Trophoblast cell (in vitro differentiated cells and primary cell): ENCODE measurements at regions not wholly inside any gene's neighbourhood (a gene's known extent, or its start where the extent isn't known, plus 50 kb on each side); places are given as distances from the start of the nearest gene placed in this dataset.
"Not testable (repeated sequence)": the region's sequence is repeated elsewhere in the genome, so short reads cannot be mapped to it uniquely, and the experiment has no call there.

Experiments used
- DNase-seq, 2 donors: peaks; one replicate each; pipeline ENCODE4 v3.0.0-alpha.2; 2016
- H2AFZ ChIP-seq: 2 replicates; pipeline ENCODE4 v1.6.1; 2013; ENCODE audit warnings: low read length, moderate library complexity, mild to moderate bottlenecking; ENCODE audit not compliant: insufficient read depth, poor library complexity
- H2AK5ac ChIP-seq: 2 replicates; pipeline ENCODE4 v1.6.1; 2013; ENCODE audit warnings: mild to moderate bottlenecking, low read length
- H2BK120ac ChIP-seq: 2 replicates; pipeline ENCODE4 v1.6.1; 2013; ENCODE audit warnings: low read length, mild to moderate bottlenecking, moderate library complexity; ENCODE audit not compliant: insufficient read depth, poor library complexity
- H2BK12ac ChIP-seq: 2 replicates; pipeline ENCODE4 v1.6.1; 2013; ENCODE audit warnings: mild to moderate bottlenecking, low read length, moderate library complexity
- H2BK5ac ChIP-seq: 2 replicates; pipeline ENCODE4 v1.6.1; 2013; ENCODE audit warnings: low read length, low read depth, moderate library complexity, mild to moderate bottlenecking; ENCODE audit not compliant: poor library complexity
- H3K14ac ChIP-seq: 2 replicates; pipeline ENCODE4 v1.6.1; 2013; ENCODE audit warnings: mild to moderate bottlenecking, low read length
- H3K18ac ChIP-seq: 2 replicates; pipeline ENCODE4 v1.6.1; 2013; ENCODE audit warnings: mild to moderate bottlenecking, low read length
- H3K23ac ChIP-seq: 2 replicates; pipeline ENCODE4 v1.6.1; 2013; ENCODE audit warnings: low read length
- H3K27ac ChIP-seq: 2 replicates; pipeline ENCODE4 v1.5.1; 2013; ENCODE audit warnings: low read depth, mild to moderate bottlenecking, inconsistent platforms, low read length, moderate library complexity
- H3K27me3 ChIP-seq: 2 replicates; pipeline ENCODE4 v1.6.1; 2013; ENCODE audit warnings: inconsistent platforms, mild to moderate bottlenecking, low read length, moderate library complexity; ENCODE audit not compliant: insufficient read depth
- H3K36me3 ChIP-seq, 2 experiments: 1 replicate in 1 of 2; 2 replicates in 1 of 2; pipeline ENCODE4 v1.6.1; 2013; ENCODE audit warnings: low read length in 2 of 2, mild to moderate bottlenecking in 2 of 2, moderate library complexity in 1 of 2; ENCODE audit not compliant: insufficient read depth in 2 of 2, control insufficient read depth in 1 of 2
- H3K4ac ChIP-seq: 2 replicates; pipeline ENCODE4 v1.6.1; 2013; ENCODE audit warnings: low read depth, mild to moderate bottlenecking, low read length, moderate library complexity
- H3K4me1 ChIP-seq, 2 experiments: 1 replicate in 1 of 2; 2 replicates in 1 of 2; pipeline ENCODE4 v1.6.1; 2013; ENCODE audit warnings: low read length in 2 of 2, mild to moderate bottlenecking in 2 of 2, moderate library complexity in 1 of 2; ENCODE audit not compliant: insufficient read depth in 2 of 2, control insufficient read depth in 1 of 2
- H3K4me2 ChIP-seq: 2 replicates; pipeline ENCODE4 v1.6.1; 2013; ENCODE audit warnings: inconsistent platforms, mild to moderate bottlenecking, low read length, moderate library complexity
- H3K4me3 ChIP-seq: 2 replicates; pipeline ENCODE4 v1.5.1; 2013; ENCODE audit warnings: mild to moderate bottlenecking, low read depth, low read length, inconsistent platforms
- H3K79me1 ChIP-seq: one replicate; pipeline ENCODE4 v1.6.1; 2013; ENCODE audit warnings: low read length
- H3K79me2 ChIP-seq: 2 replicates; pipeline ENCODE4 v1.6.1; 2013; ENCODE audit warnings: low read length, mild to moderate bottlenecking; ENCODE audit not compliant: control insufficient read depth, insufficient read depth, poor library complexity
- H3K9ac ChIP-seq: 2 replicates; pipeline ENCODE4 v1.6.1; 2013; ENCODE audit warnings: mild to moderate bottlenecking, low read length
- H3K9me3 ChIP-seq: 2 replicates; pipeline ENCODE4 v1.6.1; 2013; ENCODE audit warnings: low read depth, mild to moderate bottlenecking, control low read depth, inconsistent platforms, low read length; ENCODE audit not compliant: insufficient read depth
- H4K12ac ChIP-seq: 2 replicates; pipeline ENCODE4 v1.6.1; 2013; ENCODE audit warnings: low read depth, mild to moderate bottlenecking, low read length, moderate library complexity
- H4K8ac ChIP-seq: 2 replicates; pipeline ENCODE4 v1.6.1; 2013; ENCODE audit warnings: low read depth, mild to moderate bottlenecking, low read length, moderate library complexity
- H4K91ac ChIP-seq: one replicate; pipeline ENCODE4 v1.6.1; 2013; ENCODE audit warnings: low read depth, mild to moderate bottlenecking, low read length, moderate library complexity
- WGBS: extraction: QIAGEN DNeasy Blood & Tissue Kit; methylation state at CpG from one replicate; pipeline ENCODE4 v1.1.7; 2013; ENCODE audit warnings: missing lambda C conversion rate; ENCODE audit not compliant: insufficient read length, insufficient coverage; ENCODE audit errors: extremely low coverage; 5-methylcytosine and 5-hydroxymethylcytosine counted together

DNA sequence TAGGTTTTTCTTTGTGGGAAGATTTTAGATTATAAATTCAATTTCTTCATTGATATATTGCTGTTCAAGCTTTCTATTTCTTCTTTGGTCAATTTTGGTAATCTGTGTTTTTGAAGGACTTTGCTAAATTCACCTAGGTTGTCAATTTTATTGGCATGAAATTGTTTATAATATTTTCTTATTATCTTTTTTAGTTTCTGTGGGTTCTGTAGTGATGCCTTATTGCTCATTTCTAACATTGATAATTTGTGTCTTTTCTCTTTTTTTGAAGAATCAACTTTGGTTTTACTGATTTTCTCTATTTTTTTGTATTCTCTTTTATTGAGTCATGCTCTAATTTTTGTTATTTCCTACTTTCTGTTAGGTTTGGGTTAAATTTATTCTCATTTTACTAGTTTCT is 123.2 kb downstream of the ADSS2 start:
- Histone ChIP-seq H3K9ac (no peak overlapping the region), H3K9me3 (no peaks in the 10 kb centered on the region), H2BK120ac (no peak overlapping the region), H3K14ac (no peak overlapping the region), H3K23ac (no peak overlapping the region), H4K8ac (no peak overlapping the region), H3K79me2 (no peaks in the 10 kb centered on the region), H2AFZ (no peak overlapping the region), H3K18ac (no peak overlapping the region), H3K4ac (no peak overlapping the region), H3K4me3 (no peak overlapping the region), H3K36me3 (no peaks in the 10 kb centered on the region), H2AK5ac (no peak overlapping the region), H4K12ac (no peak overlapping the region), H2BK5ac (no peak overlapping the region), H3K27ac (no peak overlapping the region), H3K4me2 (no peak overlapping the region), H3K27me3 (no peaks in the 10 kb centered on the region), H4K91ac (no peak overlapping the region), H3K79me1 (peaks cover 3% of the 10 kb centered on the region), H3K4me1 (peaks cover under 1 to 6% of the 10 kb centered on the region in 2 experiments), H2BK12ac (no peak overlapping the region)
- DNase-seq: no peak

DNA sequence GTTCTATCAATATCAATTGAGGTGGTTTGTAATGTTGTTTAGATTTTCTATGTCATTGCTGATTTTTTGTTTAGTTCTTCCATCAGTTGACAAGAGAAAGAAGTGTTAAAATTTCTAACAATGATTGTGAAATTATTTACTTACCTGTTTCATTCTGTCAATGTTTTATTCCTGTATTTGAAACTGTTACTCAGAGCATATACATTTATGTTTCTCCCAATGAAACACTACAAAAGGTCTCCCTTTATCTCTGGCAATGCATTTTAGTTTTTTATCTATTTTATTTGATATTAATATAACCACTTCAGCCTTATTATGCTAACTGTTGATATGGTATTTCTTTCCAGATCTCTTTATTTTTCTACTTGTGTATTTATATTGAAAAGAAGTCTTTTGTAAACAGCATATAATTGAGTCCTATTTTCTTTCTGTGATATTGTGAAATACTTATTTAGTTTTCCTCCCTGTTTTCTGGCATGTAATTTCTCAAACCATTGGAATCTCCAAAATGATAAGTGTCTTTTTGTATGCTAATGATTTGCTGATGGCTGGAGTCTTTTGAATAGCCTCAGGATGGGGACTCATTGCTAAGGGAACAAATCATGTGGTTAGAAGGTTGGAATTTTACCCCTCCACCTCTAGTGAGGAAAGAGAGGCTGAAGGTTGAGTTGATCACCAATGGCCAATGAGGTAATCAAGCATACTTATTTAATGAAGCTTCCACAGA is 122.0 kb downstream of the ADSS2 start:
- H4K91ac ChIP-seq: no peak overlapping the region
- peak; percentile 64 to 91 for DNase-seq
- H3K18ac ChIP-seq: no peak overlapping the region
- peaks cover 0 to 5% of the 10 kb centered on the region in 2 experiments for H3K4me1 ChIP-seq
- H2BK12ac ChIP-seq: no peak overlapping the region
- H3K27me3 ChIP-seq: no peaks in the 10 kb centered on the region
- no peak overlapping the region for H2AFZ ChIP-seq
- H3K9me3 ChIP-seq: no peaks in the 10 kb centered on the region
- peaks cover 2% of the 10 kb centered on the region for H3K79me1 ChIP-seq
- no peak overlapping the region for H2BK5ac ChIP-seq
- no peaks in the 10 kb centered on the region for H3K36me3 ChIP-seq
- H3K79me2 ChIP-seq: no peaks in the 10 kb centered on the region
- H2BK120ac ChIP-seq: no peak overlapping the region
- no peak overlapping the region for H4K12ac ChIP-seq
- no peak overlapping the region for H3K27ac ChIP-seq
- no peak overlapping the region for H3K4ac ChIP-seq
- no peak overlapping the region for H3K23ac ChIP-seq
- no peak overlapping the region for H3K4me2 ChIP-seq
- H2AK5ac ChIP-seq: no peak overlapping the region
- H3K9ac ChIP-seq: no peak overlapping the region
- no peak overlapping the region for H3K4me3 ChIP-seq
- no peak overlapping the region for H3K14ac ChIP-seq
- H4K8ac ChIP-seq: no peak overlapping the region

DNA sequence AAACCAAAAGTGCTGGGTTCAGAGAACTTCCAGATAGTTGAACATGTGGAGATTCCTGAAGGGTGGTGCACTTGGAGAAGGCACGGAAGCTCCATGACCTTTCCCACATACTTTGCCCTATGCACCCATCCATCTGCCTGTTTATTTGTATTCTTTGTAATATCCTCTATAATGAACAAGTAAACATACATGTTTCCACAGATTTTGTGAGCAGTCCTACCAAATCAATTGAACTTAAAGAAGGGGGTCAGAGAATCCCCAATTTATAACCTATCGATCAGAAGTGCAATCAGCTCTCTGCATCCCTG is 121.4 kb downstream of the ADSS2 start:
- no peak overlapping the region for H2BK5ac ChIP-seq
- no peak overlapping the region for H4K12ac ChIP-seq
- H3K27me3 ChIP-seq: no peaks in the 10 kb centered on the region
- H3K23ac ChIP-seq: no peak overlapping the region
- H2AFZ ChIP-seq: no peak overlapping the region
- no peak overlapping the region for H3K18ac ChIP-seq
- no peaks in the 10 kb centered on the region for H3K36me3 ChIP-seq
- no peak overlapping the region for H3K27ac ChIP-seq
- no peak for DNase-seq
- no peak overlapping the region for H3K9ac ChIP-seq
- H3K4me1 ChIP-seq: peaks cover 0 to 5% of the 10 kb centered on the region in 2 experiments
- no peak overlapping the region for H3K4ac ChIP-seq
- H3K4me2 ChIP-seq: no peak overlapping the region
- no peaks in the 10 kb centered on the region for H3K79me2 ChIP-seq
- no peak overlapping the region for H4K8ac ChIP-seq
- no peak overlapping the region for H3K14ac ChIP-seq
- H3K9me3 ChIP-seq: no peaks in the 10 kb centered on the region
- WGBS: no CpG with 5 or more reads among the region's 2 CpGs
- no peak overlapping the region for H2BK120ac ChIP-seq
- no peak overlapping the region for H2AK5ac ChIP-seq
- no peak overlapping the region for H4K91ac ChIP-seq
- peaks cover 2% of the 10 kb centered on the region for H3K79me1 ChIP-seq
- no peak overlapping the region for H2BK12ac ChIP-seq
- H3K4me3 ChIP-seq: no peak overlapping the region

DNA sequence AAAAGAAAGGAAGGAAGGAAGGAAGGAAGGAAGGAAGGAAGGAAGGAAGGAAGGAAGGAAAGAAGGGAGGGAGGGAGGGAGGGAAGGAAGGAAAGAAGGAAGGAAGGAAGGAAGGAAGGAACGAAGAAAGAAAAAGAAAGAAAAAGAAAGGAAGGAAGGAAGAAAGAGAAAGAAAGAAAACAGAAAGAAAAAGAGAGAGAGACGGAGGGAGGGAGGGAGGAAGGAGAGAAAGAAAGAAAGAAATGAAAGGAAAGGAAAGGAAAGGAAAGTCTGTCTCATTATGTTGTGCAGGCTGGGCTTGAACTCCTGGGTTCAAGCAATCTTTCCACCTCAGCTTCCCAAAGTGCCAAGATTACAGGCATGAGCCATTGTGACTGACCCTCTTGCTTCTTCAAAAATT is 118.9 kb downstream of the ADSS2 start:
- H4K12ac ChIP-seq, H3K27ac ChIP-seq, H3K9ac ChIP-seq, H3K14ac ChIP-seq, H3K79me2 ChIP-seq, H2AFZ ChIP-seq, H2BK5ac ChIP-seq, H2BK12ac ChIP-seq, DNase-seq, H3K9me3 ChIP-seq, H2BK120ac ChIP-seq, H3K4me1 ChIP-seq, H3K27me3 ChIP-seq, H3K4me2 ChIP-seq, H3K79me1 ChIP-seq, H3K4ac ChIP-seq, H4K91ac ChIP-seq, H3K18ac ChIP-seq, H3K23ac ChIP-seq, H4K8ac ChIP-seq, H3K4me3 ChIP-seq, H2AK5ac ChIP-seq, H3K36me3 ChIP-seq: not testable (repeated sequence)
- WGBS: no CpG with 5 or more reads among the region's 2 CpGs
